NCI-H460 (cell line): ENCODE measurements at regions not wholly inside any gene's neighbourhood (a gene's known extent, or its start where the extent isn't known, plus 50 kb on each side); places are given as distances from the start of the nearest gene placed in this dataset.

Experiments
- DNase-seq: peaks from one replicate; pipeline ENCODE4 v3.0.0-alpha.2; 2016; ENCODE audit warnings: low read depth; ENCODE audit errors: extremely low read depth

- DNase-seq = no peak
Measured at GRCh38 chr16:79651363-79651762, 50.8 kb upstream of the MAF start.
